Neural progenitor cell (in vitro differentiated cells): ENCODE measurements at regions not wholly inside any gene's neighbourhood (a gene's known extent, or its start where the extent isn't known, plus 50 kb on each side); places are given as distances from the start of the nearest gene placed in this dataset.

Experiments used
- EZH2 ChIP-seq: fragments of 200-600 bp; sonication (generic); IDR thresholded peaks from 2 replicates; pipeline ENCODE4 v1.6.1; 2017; ENCODE audit warnings: antibody characterized with exemption, mild to moderate bottlenecking, moderate library complexity
- EZH2phosphoT487 ChIP-seq: fragments of 200-600 bp; sonication (generic); IDR thresholded peaks from 2 replicates; pipeline ENCODE4 v1.6.1; 2017; ENCODE audit warnings: antibody characterized with exemption
- TF ChIP-seq, protein P1 (sequence below): fragments of 200-600 bp; sonication (generic); IDR thresholded peaks from 2 replicates; pipeline ENCODE4 v1.5.1; 2017; ENCODE audit warnings: antibody characterized with exemption, mild to moderate bottlenecking

GRCh38 chr7:130961128-130961601 lies 227.2 kb upstream of the KLF14 start:
- TF ChIP-seq, protein P1, sequence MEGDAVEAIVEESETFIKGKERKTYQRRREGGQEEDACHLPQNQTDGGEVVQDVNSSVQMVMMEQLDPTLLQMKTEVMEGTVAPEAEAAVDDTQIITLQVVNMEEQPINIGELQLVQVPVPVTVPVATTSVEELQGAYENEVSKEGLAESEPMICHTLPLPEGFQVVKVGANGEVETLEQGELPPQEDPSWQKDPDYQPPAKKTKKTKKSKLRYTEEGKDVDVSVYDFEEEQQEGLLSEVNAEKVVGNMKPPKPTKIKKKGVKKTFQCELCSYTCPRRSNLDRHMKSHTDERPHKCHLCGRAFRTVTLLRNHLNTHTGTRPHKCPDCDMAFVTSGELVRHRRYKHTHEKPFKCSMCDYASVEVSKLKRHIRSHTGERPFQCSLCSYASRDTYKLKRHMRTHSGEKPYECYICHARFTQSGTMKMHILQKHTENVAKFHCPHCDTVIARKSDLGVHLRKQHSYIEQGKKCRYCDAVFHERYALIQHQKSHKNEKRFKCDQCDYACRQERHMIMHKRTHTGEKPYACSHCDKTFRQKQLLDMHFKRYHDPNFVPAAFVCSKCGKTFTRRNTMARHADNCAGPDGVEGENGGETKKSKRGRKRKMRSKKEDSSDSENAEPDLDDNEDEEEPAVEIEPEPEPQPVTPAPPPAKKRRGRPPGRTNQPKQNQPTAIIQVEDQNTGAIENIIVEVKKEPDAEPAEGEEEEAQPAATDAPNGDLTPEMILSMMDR: no peak
- no peak for TF ChIP-seq EZH2phosphoT487
- no peak for TF ChIP-seq EZH2
